ENCODE measurements at regions not wholly inside any gene's neighbourhood (a gene's known extent, or its start where the extent isn't known, plus 50 kb on each side); places are given as distances from the start of the nearest gene placed in this dataset.

DNA sequence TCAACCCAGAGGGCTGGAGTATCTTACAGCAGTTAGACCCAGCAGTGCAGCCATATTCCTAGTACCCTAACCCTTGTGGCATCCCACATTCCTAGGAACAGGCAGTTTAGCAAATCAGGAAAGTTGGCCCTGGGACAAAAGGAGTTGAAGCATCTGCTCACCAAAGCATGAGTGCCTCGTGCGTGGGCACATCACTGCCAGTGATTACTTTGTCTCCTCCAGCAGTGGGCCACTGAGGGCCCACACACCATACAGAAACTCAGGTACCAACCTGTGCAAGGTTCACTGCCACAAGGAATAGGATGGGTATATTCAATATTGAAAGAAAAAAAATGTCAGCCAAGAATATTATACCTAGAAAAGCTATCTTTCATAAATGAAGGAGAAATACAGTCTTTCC is 227.5 kb upstream of the CNTN5 start:
- no peaks in the 10 kb centered on the region for H3K36me3 ChIP-seq (replicated peaks in 1 of 2; ENCODE audit: control insufficient read depth in 1 of 2, insufficient read depth in 2 of 2, low read length in 1 of 2)
- H4K20me1 ChIP-seq (ENCODE audit: insufficient read depth): no peaks in the 10 kb centered on the region
- ChIA-PET POLR2A (no interaction called here), CTCF (no interaction called here)
- H3K9me2 ChIP-seq: no peaks in the 10 kb centered on the region
- no peak for DNase-seq
- no peak overlapping the region for H3K4me2 ChIP-seq
- no peaks in the 10 kb centered on the region for H3K79me2 ChIP-seq (ENCODE audit: insufficient read depth)
- H3F3A ChIP-seq (replicated peaks; ENCODE audit: insufficient read depth): no peaks in the 10 kb centered on the region
- H3K27ac ChIP-seq (ENCODE audit: low read depth in 2 of 2, low read length in 1 of 2): no peak overlapping the region
- TF ChIP-seq, protein P1, sequence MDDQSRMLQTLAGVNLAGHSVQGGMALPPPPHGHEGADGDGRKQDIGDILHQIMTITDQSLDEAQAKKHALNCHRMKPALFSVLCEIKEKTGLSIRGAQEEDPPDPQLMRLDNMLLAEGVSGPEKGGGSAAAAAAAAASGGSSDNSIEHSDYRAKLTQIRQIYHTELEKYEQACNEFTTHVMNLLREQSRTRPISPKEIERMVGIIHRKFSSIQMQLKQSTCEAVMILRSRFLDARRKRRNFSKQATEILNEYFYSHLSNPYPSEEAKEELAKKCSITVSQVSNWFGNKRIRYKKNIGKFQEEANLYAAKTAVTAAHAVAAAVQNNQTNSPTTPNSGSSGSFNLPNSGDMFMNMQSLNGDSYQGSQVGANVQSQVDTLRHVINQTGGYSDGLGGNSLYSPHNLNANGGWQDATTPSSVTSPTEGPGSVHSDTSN (IDR thresholded peaks at IDR 0.05): no peak
- no peaks in the 10 kb centered on the region; the same call in 1 of the 2 replicates for H3K9me3 ChIP-seq
- H3K27me3 ChIP-seq (ENCODE audit: insufficient read depth): no peaks in the 10 kb centered on the region
- H2AFZ ChIP-seq (ENCODE audit: low read depth): no peak overlapping the region
- H3K9ac ChIP-seq: no peak overlapping the region
- no peaks in the 10 kb centered on the region for H3K4me1 ChIP-seq (ENCODE audit: control insufficient read depth in 1 of 2, insufficient read depth in 2 of 2, low read depth in 1 of 2, low read length in 1 of 2)
- WGBS (ENCODE audit: low lambda C conversion rate): 4% methylated on average over 2 of the region's 2 CpGs
- no peak overlapping the region for H3K4me3 ChIP-seq (ENCODE audit: low read depth in 2 of 2, low read length in 1 of 2)

DNA sequence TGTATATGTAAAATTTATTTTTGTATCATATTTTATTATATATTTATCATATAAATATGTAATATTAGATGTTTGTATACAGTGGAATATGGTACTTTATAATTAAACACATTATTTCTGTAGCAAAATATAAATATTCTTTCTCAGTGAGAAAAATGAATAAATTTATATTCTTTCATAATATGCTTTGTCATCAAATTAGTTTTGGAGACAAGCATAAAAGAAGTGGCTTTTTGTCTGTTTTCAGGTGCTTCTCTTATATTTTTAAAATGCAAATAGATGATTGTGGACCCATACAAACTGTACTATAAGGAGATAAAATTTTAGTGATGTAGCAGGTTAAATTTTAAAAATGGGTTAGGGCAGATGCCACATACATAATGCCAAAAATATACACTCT is 222.4 kb upstream of the CNTN5 start:
- DNase-seq: no peak
- Histone ChIP-seq H3K4me2 (no peak overlapping the region), H3K4me3 (ENCODE audit: low read depth in 2 of 2, low read length in 1 of 2) (no peak overlapping the region), H2AFZ (ENCODE audit: low read depth) (no peak overlapping the region), H3K9me2 (no peaks in the 10 kb centered on the region), H3K27ac (ENCODE audit: low read depth in 2 of 2, low read length in 1 of 2) (no peak overlapping the region), H3K4me1 (ENCODE audit: control insufficient read depth in 1 of 2, insufficient read depth in 2 of 2, low read depth in 1 of 2, low read length in 1 of 2) (no peaks in the 10 kb centered on the region), H3K27me3 (ENCODE audit: insufficient read depth) (no peaks in the 10 kb centered on the region), H3F3A (replicated peaks; ENCODE audit: insufficient read depth) (no peaks in the 10 kb centered on the region), H3K9me3 (no peaks in the 10 kb centered on the region; the same call in 1 of the 2 replicates), H3K9ac (no peak overlapping the region), H3K36me3 (replicated peaks in 1 of 2; ENCODE audit: control insufficient read depth in 1 of 2, insufficient read depth in 2 of 2, low read length in 1 of 2) (no peaks in the 10 kb centered on the region), H4K20me1 (ENCODE audit: insufficient read depth) (no peaks in the 10 kb centered on the region), H3K79me2 (ENCODE audit: insufficient read depth) (no peaks in the 10 kb centered on the region)
- POLR2A ChIA-PET: no interaction called here
- no peak for TF ChIP-seq TAF1 (IDR thresholded peaks at IDR 0.05; ENCODE audit: borderline replicate concordance, low read depth, low read length)
- no peak for TF ChIP-seq RFX5 (IDR thresholded peaks at IDR 0.05; ENCODE audit: low read length)
- TF ChIP-seq SIN3A (IDR thresholded peaks at IDR 0.05; ENCODE audit: borderline replicate concordance, low read depth, low read length): no peak
- no peak for TF ChIP-seq FOXM1 (IDR thresholded peaks at IDR 0.05; ENCODE audit: low read depth)
- no peak for TF ChIP-seq POLR2AphosphoS5 (IDR thresholded peaks at IDR 0.05; ENCODE audit: low read depth, low read length)
- TF ChIP-seq, protein P2, sequence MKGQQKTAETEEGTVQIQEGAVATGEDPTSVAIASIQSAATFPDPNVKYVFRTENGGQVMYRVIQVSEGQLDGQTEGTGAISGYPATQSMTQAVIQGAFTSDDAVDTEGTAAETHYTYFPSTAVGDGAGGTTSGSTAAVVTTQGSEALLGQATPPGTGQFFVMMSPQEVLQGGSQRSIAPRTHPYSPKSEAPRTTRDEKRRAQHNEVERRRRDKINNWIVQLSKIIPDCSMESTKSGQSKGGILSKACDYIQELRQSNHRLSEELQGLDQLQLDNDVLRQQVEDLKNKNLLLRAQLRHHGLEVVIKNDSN (IDR thresholded peaks at IDR 0.05; ENCODE audit: borderline replicate concordance, low read depth): no peak
- no peak for TF ChIP-seq MXI1 (IDR thresholded peaks at IDR 0.05; ENCODE audit: low read depth, low read length)
- TF ChIP-seq TEAD4 (IDR thresholded peaks at IDR 0.05; ENCODE audit: borderline replicate concordance, insufficient read depth): no peak
- no peak for TF ChIP-seq RCOR1 (IDR thresholded peaks at IDR 0.05; ENCODE audit: low read length)
- CTCF ChIA-PET: no interaction called here

DNA sequence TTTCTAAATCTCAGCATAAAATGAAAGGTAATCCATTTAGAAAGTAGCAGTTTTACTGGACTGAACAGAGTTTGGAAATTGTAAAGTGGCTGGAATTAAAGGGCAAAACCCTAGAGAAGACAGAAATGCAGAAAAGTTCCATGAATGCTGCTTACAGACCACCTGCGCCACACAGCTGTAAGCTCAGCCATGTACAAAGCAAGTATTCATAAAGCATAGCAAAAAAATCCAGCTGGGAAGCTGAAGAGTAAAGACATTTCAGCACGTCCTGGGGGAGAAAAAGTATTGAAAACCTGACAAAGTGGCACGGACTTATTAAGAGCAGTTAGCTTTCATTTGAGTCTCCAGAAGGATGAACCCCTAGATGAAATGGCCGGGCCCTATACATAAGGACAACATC is 220.1 kb upstream of the CNTN5 start:
- no peak for DNase-seq
- Histone ChIP-seq H3K27me3 (ENCODE audit: insufficient read depth) (no peaks in the 10 kb centered on the region), H3K36me3 (replicated peaks in 1 of 2; ENCODE audit: control insufficient read depth in 1 of 2, insufficient read depth in 2 of 2, low read length in 1 of 2) (no peaks in the 10 kb centered on the region), H3K4me1 (ENCODE audit: control insufficient read depth in 1 of 2, insufficient read depth in 2 of 2, low read depth in 1 of 2, low read length in 1 of 2) (no peaks in the 10 kb centered on the region), H3K9me3 (no peaks in the 10 kb centered on the region; the same call in 1 of the 2 replicates), H3K9ac (no peak overlapping the region), H3K9me2 (no peaks in the 10 kb centered on the region), H2AFZ (ENCODE audit: low read depth) (no peak overlapping the region), H3K4me3 (ENCODE audit: low read depth in 2 of 2, low read length in 1 of 2) (no peak overlapping the region), H3K4me2 (no peak overlapping the region), H3K27ac (ENCODE audit: low read depth in 2 of 2, low read length in 1 of 2) (no peak overlapping the region), H3K79me2 (ENCODE audit: insufficient read depth) (no peaks in the 10 kb centered on the region), H4K20me1 (ENCODE audit: insufficient read depth) (no peaks in the 10 kb centered on the region), H3F3A (replicated peaks; ENCODE audit: insufficient read depth) (no peaks in the 10 kb centered on the region)
- CTCF ChIA-PET: no interaction called here
- POLR2A ChIA-PET: no interaction called here
- TF ChIP-seq RXRA (IDR thresholded peaks at IDR 0.05; ENCODE audit: borderline replicate concordance, low read depth): no peak
- 10% methylated on average over 4 of the region's 4 CpGs for WGBS (ENCODE audit: low lambda C conversion rate)

Data from SK-N-SH (cell line).